ENCODE measurements at regions not wholly inside any gene's neighbourhood (a gene's known extent, or its start where the extent isn't known, plus 50 kb on each side); places are given as distances from the start of the nearest gene placed in this dataset.

- peak; percentile 16 for ATAC-seq
These were observed 98.6 kb downstream of the BCL2L11 start for GRCh38 chr2:111219285-111219684.

- ATAC-seq, result peak; percentile 22
These were observed 99.2 kb downstream of the BCL2L11 start for GRCh38 chr2:111219734-111220505.

GRCh38 chr2:111220962-111221361 is 100.2 kb downstream of the BCL2L11 start:
- no peak for ATAC-seq

- no peak for ATAC-seq
These were observed 101.0 kb downstream of the BCL2L11 start for GRCh38 chr2:111221701-111222100.

GRCh38 chr2:111222204-111222866 is 101.6 kb downstream of the BCL2L11 start:
- ATAC-seq, result no peak

- ATAC-seq, result peak; percentile 93
These were observed 105.1 kb downstream of the BCL2L11 start for GRCh38 chr2:111225856-111226255.

- no peak for ATAC-seq
These were observed 106.4 kb downstream of the BCL2L11 start for GRCh38 chr2:111226876-111227700.

- no peak for ATAC-seq
These were observed 107.0 kb downstream of the BCL2L11 start for GRCh38 chr2:111227716-111228141.

GRCh38 chr2:111231532-111232252 is 111.0 kb downstream of the BCL2L11 start:
- no peak for ATAC-seq

GRCh38 chr2:111235192-111236015 is 114.7 kb downstream of the BCL2L11 start:
- ATAC-seq, result peak; percentile 18

- peak; percentile 97 for ATAC-seq
These were observed 115.3 kb downstream of the BCL2L11 start for GRCh38 chr2:111236025-111236424.

GRCh38 chr2:111238296-111238695 is 117.6 kb downstream of the BCL2L11 start:
- ATAC-seq, result no peak

- no peak for ATAC-seq
These were observed 118.4 kb downstream of the BCL2L11 start for GRCh38 chr2:111239107-111239506.

GRCh38 chr2:111239581-111240249 is 119.0 kb downstream of the BCL2L11 start:
- ATAC-seq, result no peak

GRCh38 chr2:111243295-111243694 is 122.6 kb downstream of the BCL2L11 start:
- ATAC-seq, result no peak

- no peak for ATAC-seq
These were observed 124.2 kb downstream of the BCL2L11 start for GRCh38 chr2:111244864-111245263.

- ATAC-seq, result no peak
These were observed 125.9 kb downstream of the BCL2L11 start for GRCh38 chr2:111246620-111247061.

GRCh38 chr2:111247491-111247890 is 126.8 kb downstream of the BCL2L11 start:
- no peak for ATAC-seq

GRCh38 chr2:111249806-111250205 is 129.1 kb downstream of the BCL2L11 start:
- no peak for ATAC-seq

- no peak for ATAC-seq
These were observed 129.8 kb downstream of the BCL2L11 start for GRCh38 chr2:111250448-111251030.

- ATAC-seq, result no peak
These were observed 131.0 kb downstream of the BCL2L11 start for GRCh38 chr2:111251711-111252110.

All from esophagus mucosa (tissue), 1 donor.